ENCODE measurements at regions not wholly inside any gene's neighbourhood (a gene's known extent, or its start where the extent isn't known, plus 50 kb on each side); places are given as distances from the start of the nearest gene placed in this dataset.

GRCh38 chr4:126738926-126739325 lies 893.8 kb upstream of the INTU start:
- in situ Hi-C loops (cut with MboI): no loop called here
- FAIRE-seq (no peak), DNase-seq (ENCODE audit: low read depth, low spot score) (no peak), ATAC-seq (no peak)
- no peak overlapping the region for H2AFZ ChIP-seq (ENCODE audit: control insufficient read depth, low read depth, low read length)
- TF ChIP-seq MXI1 (IDR thresholded peaks at IDR 0.05; ENCODE audit: low read depth, low read length) (no peak), SIX5 (IDR thresholded peaks at IDR 0.05; ENCODE audit: low read depth, low read length, severe bottlenecking) (no peak), EP300 (IDR thresholded peaks at IDR 0.05; ENCODE audit: borderline replicate concordance in 1 of 2, control insufficient read depth in 1 of 2, low read depth in 2 of 2, low read length in 2 of 2) (no peak), BRCA1 (IDR thresholded peaks at IDR 0.05; ENCODE audit: low read depth, low read length) (no peak), USF2 (IDR thresholded peaks at IDR 0.05; ENCODE audit: borderline replicate concordance, low read depth, low read length) (no peak), POLR2AphosphoS5 (IDR thresholded peaks at IDR 0.05; ENCODE audit: low read length) (no peak), RBBP5 (conservative IDR thresholded peaks at IDR 0.05) (no peak)
- TF ChIP-seq, protein P1, sequence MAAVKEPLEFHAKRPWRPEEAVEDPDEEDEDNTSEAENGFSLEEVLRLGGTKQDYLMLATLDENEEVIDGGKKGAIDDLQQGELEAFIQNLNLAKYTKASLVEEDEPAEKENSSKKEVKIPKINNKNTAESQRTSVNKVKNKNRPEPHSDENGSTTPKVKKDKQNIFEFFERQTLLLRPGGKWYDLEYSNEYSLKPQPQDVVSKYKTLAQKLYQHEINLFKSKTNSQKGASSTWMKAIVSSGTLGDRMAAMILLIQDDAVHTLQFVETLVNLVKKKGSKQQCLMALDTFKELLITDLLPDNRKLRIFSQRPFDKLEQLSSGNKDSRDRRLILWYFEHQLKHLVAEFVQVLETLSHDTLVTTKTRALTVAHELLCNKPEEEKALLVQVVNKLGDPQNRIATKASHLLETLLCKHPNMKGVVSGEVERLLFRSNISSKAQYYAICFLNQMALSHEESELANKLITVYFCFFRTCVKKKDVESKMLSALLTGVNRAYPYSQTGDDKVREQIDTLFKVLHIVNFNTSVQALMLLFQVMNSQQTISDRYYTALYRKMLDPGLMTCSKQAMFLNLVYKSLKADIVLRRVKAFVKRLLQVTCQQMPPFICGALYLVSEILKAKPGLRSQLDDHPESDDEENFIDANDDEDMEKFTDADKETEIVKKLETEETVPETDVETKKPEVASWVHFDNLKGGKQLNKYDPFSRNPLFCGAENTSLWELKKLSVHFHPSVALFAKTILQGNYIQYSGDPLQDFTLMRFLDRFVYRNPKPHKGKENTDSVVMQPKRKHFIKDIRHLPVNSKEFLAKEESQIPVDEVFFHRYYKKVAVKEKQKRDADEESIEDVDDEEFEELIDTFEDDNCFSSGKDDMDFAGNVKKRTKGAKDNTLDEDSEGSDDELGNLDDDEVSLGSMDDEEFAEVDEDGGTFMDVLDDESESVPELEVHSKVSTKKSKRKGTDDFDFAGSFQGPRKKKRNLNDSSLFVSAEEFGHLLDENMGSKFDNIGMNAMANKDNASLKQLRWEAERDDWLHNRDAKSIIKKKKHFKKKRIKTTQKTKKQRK (IDR thresholded peaks at IDR 0.05; ENCODE audit: low read depth, low read length): no peak
- BruUV-seq (replicated peaks): no TSS peak
- H3K27me3 ChIP-seq (replicated peaks in 1 of 2; ENCODE audit: control insufficient read depth in 2 of 2, insufficient read depth in 2 of 2, low read length in 1 of 2): no peaks in the 10 kb centered on the region
- POLR2A ChIA-PET: no interaction called here
- SMC1A ChIA-PET (ENCODE audit: uncharacterized antibody, unreplicated experiment): interaction anchor here (0.6 kb wide), 1 partner anchor 728 kb away, joined by 3 read pairs; no protein-coding TSS in a partner anchor
- no peak overlapping the region for H3K4me2 ChIP-seq (ENCODE audit: control insufficient read depth, insufficient read depth)
- no peak overlapping the region for H3K9ac ChIP-seq (ENCODE audit: control insufficient read depth, insufficient read depth, low read length)
- no peaks in the 10 kb centered on the region for H4K20me1 ChIP-seq (ENCODE audit: control insufficient read depth, insufficient read depth)
- H3K27ac ChIP-seq (ENCODE audit: control insufficient read depth, insufficient read depth): no peak overlapping the region
- 39% methylated on average over 1 of the region's 1 CpG for WGBS (ENCODE audit: insufficient coverage, insufficient replicate concordance, low lambda C conversion rate, missing lambda C conversion rate)
- no peaks in the 10 kb centered on the region for H3K4me1 ChIP-seq (ENCODE audit: control insufficient read depth, insufficient read depth, low read length)
- CTCF ChIA-PET: no interaction called here
- H3K4me3 ChIP-seq: no peak overlapping the region
- H3K79me2 ChIP-seq (ENCODE audit: control insufficient read depth, insufficient read depth, low read length): no peaks in the 10 kb centered on the region
- RAD21 ChIA-PET (ENCODE audit: unreplicated experiment): no interaction called here
- intact Hi-C loops (cut with micrococcal nuclease; ENCODE audit: unreplicated experiment): no loop called here
- H3K36me3 ChIP-seq (ENCODE audit: control insufficient read depth in 2 of 2, insufficient read depth in 2 of 2, low read length in 1 of 2): no peaks in the 10 kb centered on the region
- no peaks in the 10 kb centered on the region for H3K9me3 ChIP-seq (replicated peaks; ENCODE audit: control insufficient read depth, insufficient read depth, low read length)
